Neural cell (in vitro differentiated cells): ENCODE measurements at regions not wholly inside any gene's neighbourhood (a gene's known extent, or its start where the extent isn't known, plus 50 kb on each side); places are given as distances from the start of the nearest gene placed in this dataset.

ENCODE experiments used
- CTCF ChIP-seq: fragments of 450-650 bp; IDR thresholded peaks from 2 replicates; pipeline ENCODE4 v1.5.1; 2014; ENCODE audit warnings: antibody characterized with exemption, mild to moderate bottlenecking, moderate library complexity; ENCODE audit not compliant: poor library complexity, severe bottlenecking
- EP300 ChIP-seq: fragments of 450-650 bp; conservative IDR thresholded peaks from 2 replicates; pipeline ENCODE4 v1.6.1; 2014; ENCODE audit warnings: antibody characterized with exemption, mild to moderate bottlenecking, moderate library complexity; ENCODE audit not compliant: poor library complexity, severe bottlenecking
- RAD21 ChIP-seq: fragments of 450-650 bp; conservative IDR thresholded peaks from 2 replicates; pipeline ENCODE4 v1.6.1; 2014; ENCODE audit warnings: antibody characterized with exemption, mild to moderate bottlenecking, moderate library complexity
- SMC3 ChIP-seq: fragments of 450-650 bp; conservative IDR thresholded peaks from 2 replicates; pipeline ENCODE4 v1.6.1; 2014; ENCODE audit warnings: antibody characterized with exemption, mild to moderate bottlenecking, moderate library complexity; ENCODE audit not compliant: poor library complexity
- TF ChIP-seq, protein P1 (sequence below): IDR thresholded peaks from 2 replicates; pipeline ENCODE4 v1.6.1; 2012; ENCODE audit warnings: borderline replicate concordance

- TF ChIP-seq, protein P1, sequence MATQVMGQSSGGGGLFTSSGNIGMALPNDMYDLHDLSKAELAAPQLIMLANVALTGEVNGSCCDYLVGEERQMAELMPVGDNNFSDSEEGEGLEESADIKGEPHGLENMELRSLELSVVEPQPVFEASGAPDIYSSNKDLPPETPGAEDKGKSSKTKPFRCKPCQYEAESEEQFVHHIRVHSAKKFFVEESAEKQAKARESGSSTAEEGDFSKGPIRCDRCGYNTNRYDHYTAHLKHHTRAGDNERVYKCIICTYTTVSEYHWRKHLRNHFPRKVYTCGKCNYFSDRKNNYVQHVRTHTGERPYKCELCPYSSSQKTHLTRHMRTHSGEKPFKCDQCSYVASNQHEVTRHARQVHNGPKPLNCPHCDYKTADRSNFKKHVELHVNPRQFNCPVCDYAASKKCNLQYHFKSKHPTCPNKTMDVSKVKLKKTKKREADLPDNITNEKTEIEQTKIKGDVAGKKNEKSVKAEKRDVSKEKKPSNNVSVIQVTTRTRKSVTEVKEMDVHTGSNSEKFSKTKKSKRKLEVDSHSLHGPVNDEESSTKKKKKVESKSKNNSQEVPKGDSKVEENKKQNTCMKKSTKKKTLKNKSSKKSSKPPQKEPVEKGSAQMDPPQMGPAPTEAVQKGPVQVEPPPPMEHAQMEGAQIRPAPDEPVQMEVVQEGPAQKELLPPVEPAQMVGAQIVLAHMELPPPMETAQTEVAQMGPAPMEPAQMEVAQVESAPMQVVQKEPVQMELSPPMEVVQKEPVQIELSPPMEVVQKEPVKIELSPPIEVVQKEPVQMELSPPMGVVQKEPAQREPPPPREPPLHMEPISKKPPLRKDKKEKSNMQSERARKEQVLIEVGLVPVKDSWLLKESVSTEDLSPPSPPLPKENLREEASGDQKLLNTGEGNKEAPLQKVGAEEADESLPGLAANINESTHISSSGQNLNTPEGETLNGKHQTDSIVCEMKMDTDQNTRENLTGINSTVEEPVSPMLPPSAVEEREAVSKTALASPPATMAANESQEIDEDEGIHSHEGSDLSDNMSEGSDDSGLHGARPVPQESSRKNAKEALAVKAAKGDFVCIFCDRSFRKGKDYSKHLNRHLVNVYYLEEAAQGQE = no peak
- no peak for TF ChIP-seq CTCF
- TF ChIP-seq EP300 = no peak
- no peak for TF ChIP-seq SMC3
- no peak for TF ChIP-seq RAD21
These were observed 216.9 kb downstream of the AUH start for GRCh38 chr9:91144769-91145168.
